MM.1S (cell line): ENCODE measurements at regions not wholly inside any gene's neighbourhood (a gene's known extent, or its start where the extent isn't known, plus 50 kb on each side); places are given as distances from the start of the nearest gene placed in this dataset.

ENCODE experiments used
- DNase-seq: peaks from one replicate; pipeline ENCODE4 v3.0.0-alpha.2; 2015
- H2AFZ ChIP-seq: fragments of 300-600 bp; sonication (generic); 2 replicates; pipeline ENCODE4 v1.6.0; 2016; ENCODE audit warnings: antibody characterized with exemption, low read length
- H3F3A ChIP-seq: fragments of 300-600 bp; sonication (generic); 2 replicates; pipeline ENCODE4 v1.6.1; 2016; ENCODE audit warnings: mild to moderate bottlenecking, antibody characterized with exemption, low read length, moderate library complexity, mixed read lengths; ENCODE audit not compliant: insufficient read depth
- H3K27ac ChIP-seq: fragments of 300-600 bp; sonication (generic); 2 replicates; pipeline ENCODE4 v1.5.1; 2016; ENCODE audit warnings: mild to moderate bottlenecking, low read length
- H3K27me3 ChIP-seq: fragments of 300-600 bp; sonication (generic); replicated peaks from 2 replicates; pipeline ENCODE4 v1.6.0; 2016; ENCODE audit warnings: low read length; ENCODE audit not compliant: insufficient read depth
- H3K36me3 ChIP-seq: fragments of 300-600 bp; sonication (generic); replicated peaks from 2 replicates; pipeline ENCODE4 v1.6.1; 2016; ENCODE audit warnings: mild to moderate bottlenecking, low read length, mixed read lengths; ENCODE audit not compliant: insufficient read depth
- H3K4me1 ChIP-seq: fragments of 300-600 bp; sonication (generic); 2 replicates; pipeline ENCODE4 v1.6.1; 2016; ENCODE audit warnings: low read length, mixed read lengths
- H3K4me2 ChIP-seq: fragments of 300-600 bp; sonication (generic); 2 replicates; pipeline ENCODE4 v1.6.0; 2016; ENCODE audit warnings: low read depth, low read length
- H3K4me3 ChIP-seq: fragments of 300-600 bp; sonication (generic); 2 replicates; pipeline ENCODE4 v1.5.1; 2016; ENCODE audit warnings: low read length, mixed read lengths
- H3K79me2 ChIP-seq: fragments of 300-600 bp; sonication (generic); 2 replicates; pipeline ENCODE4 v1.6.1; 2016; ENCODE audit warnings: mixed run types, low read length, mixed read lengths
- H3K9ac ChIP-seq: fragments of 300-600 bp; sonication (generic); 2 replicates; pipeline ENCODE4 v1.6.1; 2016; ENCODE audit warnings: low read length, mixed read lengths
- H3K9me2 ChIP-seq: fragments of 300-600 bp; sonication (generic); replicated peaks from 2 replicates; pipeline ENCODE4 v1.6.1; 2016; ENCODE audit warnings: mild to moderate bottlenecking, low read length, mixed read lengths; ENCODE audit not compliant: insufficient read depth
- H3K9me3 ChIP-seq: fragments of 300-600 bp; sonication (generic); replicated peaks from 2 replicates; pipeline ENCODE4 v1.6.1; 2016; ENCODE audit warnings: mild to moderate bottlenecking, low read length, mixed read lengths; ENCODE audit not compliant: insufficient read depth
- H4K20me1 ChIP-seq: fragments of 300-600 bp; sonication (generic); 2 replicates; pipeline ENCODE4 v1.6.1; 2016; ENCODE audit warnings: mild to moderate bottlenecking, low read length, moderate library complexity, mixed read lengths; ENCODE audit not compliant: insufficient read depth
- CTCF ChIP-seq: fragments of 300-600 bp; sonication (generic); IDR thresholded peaks from 2 replicates; pipeline ENCODE4 v1.5.1; 2016; ENCODE audit warnings: antibody characterized with exemption, low read length, mixed read lengths
- EZH2 ChIP-seq: fragments of 300-600 bp; sonication (generic); optimal IDR thresholded peaks from 2 replicates; pipeline ENCODE3; 2017; ENCODE audit warnings: low read depth, mild to moderate bottlenecking, antibody characterized with exemption, low read length, mixed read lengths
- EZH2phosphoT487 ChIP-seq: fragments of 300-600 bp; sonication (generic); IDR thresholded peaks from 2 replicates; pipeline ENCODE4 v1.6.1; 2018; ENCODE audit warnings: antibody characterized with exemption, low read length

- no peak overlapping the region for H3K4me2 ChIP-seq
- no peak for TF ChIP-seq EZH2phosphoT487
- no peak for TF ChIP-seq EZH2
- no peak for TF ChIP-seq CTCF
- no peaks in the 10 kb centered on the region for H3K9me3 ChIP-seq
- no peaks in the 10 kb centered on the region for H4K20me1 ChIP-seq
- DNase-seq, result no peak
- no peak overlapping the region for H3K9ac ChIP-seq
- no peak overlapping the region for H3K27ac ChIP-seq
- H3F3A ChIP-seq, result no peaks in the 10 kb centered on the region
- no peaks in the 10 kb centered on the region for H3K9me2 ChIP-seq
- no peaks in the 10 kb centered on the region for H3K36me3 ChIP-seq
- no peak overlapping the region for H2AFZ ChIP-seq
- H3K79me2 ChIP-seq, result peaks cover 59% of the 10 kb centered on the region
- no peaks in the 10 kb centered on the region for H3K27me3 ChIP-seq
- 0 out of 2 replicates have a peak, but pooled peaks cover 4% of the 10 kb centered on the region for H3K4me1 ChIP-seq
- no peak overlapping the region for H3K4me3 ChIP-seq
Measured at GRCh38 chr13:74084375-74084935, 49.7 kb downstream of the KLF12 start.

- Histone ChIP-seq H3K4me2 (no peak overlapping the region), H3K9me3 (no peaks in the 10 kb centered on the region), H2AFZ (no peak overlapping the region), H3K4me3 (no peak overlapping the region), H4K20me1 (no peaks in the 10 kb centered on the region), H3K27me3 (no peaks in the 10 kb centered on the region), H3K27ac (no peak overlapping the region), H3K9me2 (no peaks in the 10 kb centered on the region), H3K4me1 (0 out of 2 replicates have a peak, but pooled peaks cover 4% of the 10 kb centered on the region), H3K36me3 (no peaks in the 10 kb centered on the region), H3K9ac (no peak overlapping the region), H3K79me2 (peaks cover 52% of the 10 kb centered on the region), H3F3A (no peaks in the 10 kb centered on the region)
- no peak for TF ChIP-seq CTCF
- TF ChIP-seq EZH2, result no peak
- no peak for TF ChIP-seq EZH2phosphoT487
- no peak for DNase-seq
Measured at GRCh38 chr13:74082741-74083160, 51.5 kb downstream of the KLF12 start.

GRCh38 chr13:74080762-74081161, 53.4 kb downstream of the KLF12 start:
- no peak for DNase-seq
- Histone ChIP-seq H3K9me2 (no peaks in the 10 kb centered on the region), H3K79me2 (peaks cover 55% of the 10 kb centered on the region), H3K4me3 (no peak overlapping the region), H3K27ac (no peak overlapping the region), H3K9ac (no peak overlapping the region), H2AFZ (no peak overlapping the region), H3K36me3 (no peaks in the 10 kb centered on the region), H3K9me3 (no peaks in the 10 kb centered on the region), H3F3A (no peaks in the 10 kb centered on the region), H4K20me1 (no peaks in the 10 kb centered on the region), H3K4me2 (no peak overlapping the region), H3K27me3 (no peaks in the 10 kb centered on the region), H3K4me1 (0 out of 2 replicates have a peak, but pooled peaks cover 4% of the 10 kb centered on the region)
- TF ChIP-seq EZH2, result no peak

- Histone ChIP-seq H3K4me2 (no peak overlapping the region), H3K27ac (no peak overlapping the region), H2AFZ (no peak overlapping the region), H4K20me1 (no peaks in the 10 kb centered on the region), H3K4me1 (peaks cover 12% of the 10 kb centered on the region; the same call in 1 of the 2 replicates), H3F3A (no peaks in the 10 kb centered on the region), H3K9me2 (no peaks in the 10 kb centered on the region), H3K36me3 (no peaks in the 10 kb centered on the region), H3K9me3 (no peaks in the 10 kb centered on the region), H3K79me2 (peaks cover 54% of the 10 kb centered on the region), H3K9ac (no peak overlapping the region), H3K4me3 (no peak overlapping the region), H3K27me3 (no peaks in the 10 kb centered on the region)
- no peak for TF ChIP-seq CTCF
- TF ChIP-seq EZH2phosphoT487, result no peak
- no peak for TF ChIP-seq EZH2
- no peak for DNase-seq
Measured at GRCh38 chr13:74077792-74078191, 56.4 kb downstream of the KLF12 start.
